ENCODE measurements at regions not wholly inside any gene's neighbourhood (a gene's known extent, or its start where the extent isn't known, plus 50 kb on each side); places are given as distances from the start of the nearest gene placed in this dataset.

DNA sequence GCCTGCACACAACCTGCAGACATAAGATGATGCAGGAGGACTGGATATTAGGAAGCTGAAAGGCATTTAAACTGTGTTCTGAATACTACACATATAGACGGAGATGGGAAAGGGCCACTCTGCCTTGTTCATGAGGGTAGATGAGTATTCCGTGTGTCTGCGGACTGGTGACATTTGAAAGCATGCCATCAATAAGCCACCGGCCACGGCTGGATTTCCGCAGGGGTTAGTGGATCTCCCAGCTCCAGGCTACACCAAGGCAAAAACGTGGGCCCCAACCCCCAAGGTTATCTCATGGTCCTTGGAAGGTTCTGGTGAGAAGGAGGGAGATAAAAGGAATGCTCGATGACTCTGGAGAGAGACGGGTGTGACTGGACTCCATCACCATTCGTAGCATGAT is 78.6 kb upstream of the THBS2 start:
- TF ChIP-seq EZH2phosphoT487 (IDR thresholded peaks at IDR 0.05; ENCODE audit: borderline replicate concordance) (no peak), ZFX (IDR thresholded peaks at IDR 0.05) (no peak), JUND (IDR thresholded peaks at IDR 0.05) (no peak)
- TF ChIP-seq, protein P1, sequence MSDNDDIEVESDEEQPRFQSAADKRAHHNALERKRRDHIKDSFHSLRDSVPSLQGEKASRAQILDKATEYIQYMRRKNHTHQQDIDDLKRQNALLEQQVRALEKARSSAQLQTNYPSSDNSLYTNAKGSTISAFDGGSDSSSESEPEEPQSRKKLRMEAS (IDR thresholded peaks at IDR 0.05): no peak
- Histone ChIP-seq H3K4me3 (replicated peaks in 1 of 2; ENCODE audit: low read depth in 1 of 2, low read length in 2 of 2) (no peak overlapping the region), H3K9ac (ENCODE audit: low read length) (no peak overlapping the region), H3K4me2 (ENCODE audit: low read length) (no peak overlapping the region), H3K4me1 (ENCODE audit: control insufficient read depth in 1 of 2, insufficient read depth in 2 of 2, low read length in 2 of 2) (no peaks in the 10 kb centered on the region), H3K36me3 (ENCODE audit: control insufficient read depth in 1 of 2, insufficient read depth in 2 of 2, low read length in 2 of 2) (no peaks in the 10 kb centered on the region), H4K20me1 (ENCODE audit: insufficient read depth) (no peaks in the 10 kb centered on the region), H2AFZ (ENCODE audit: low read depth, low read length, poor library complexity, severe bottlenecking) (no peak overlapping the region), H3K79me2 (ENCODE audit: insufficient read depth, low read length) (no peaks in the 10 kb centered on the region), H3K9me2 (ENCODE audit: insufficient read depth) (no peaks in the 10 kb centered on the region), H3K27ac (ENCODE audit: low read depth, low read length) (no peak overlapping the region), H3K27me3 (ENCODE audit: insufficient read depth, low read length) (no peaks in the 10 kb centered on the region), H3K9me3 (ENCODE audit: control insufficient read depth in 1 of 2, insufficient read depth in 1 of 2, low read depth in 1 of 2, low read length in 2 of 2) (no peaks in the 10 kb centered on the region)
- ChIA-PET CTCF (no interaction called here), POLR2A (no interaction called here), RAD21 (ENCODE audit: low non-redundant PET in 1 of 2, low total read pairs in 2 of 2, uncharacterized antibody in 2 of 2, unreplicated experiment in 2 of 2) (no interaction called here)
- ATAC-seq (no peak), DNase-seq (ENCODE audit: low read depth, low spot score) (no peak)
- intact Hi-C loops (cut with micrococcal nuclease): no loop called here
- BruUV-seq (replicated peaks): no TSS peak

DNA sequence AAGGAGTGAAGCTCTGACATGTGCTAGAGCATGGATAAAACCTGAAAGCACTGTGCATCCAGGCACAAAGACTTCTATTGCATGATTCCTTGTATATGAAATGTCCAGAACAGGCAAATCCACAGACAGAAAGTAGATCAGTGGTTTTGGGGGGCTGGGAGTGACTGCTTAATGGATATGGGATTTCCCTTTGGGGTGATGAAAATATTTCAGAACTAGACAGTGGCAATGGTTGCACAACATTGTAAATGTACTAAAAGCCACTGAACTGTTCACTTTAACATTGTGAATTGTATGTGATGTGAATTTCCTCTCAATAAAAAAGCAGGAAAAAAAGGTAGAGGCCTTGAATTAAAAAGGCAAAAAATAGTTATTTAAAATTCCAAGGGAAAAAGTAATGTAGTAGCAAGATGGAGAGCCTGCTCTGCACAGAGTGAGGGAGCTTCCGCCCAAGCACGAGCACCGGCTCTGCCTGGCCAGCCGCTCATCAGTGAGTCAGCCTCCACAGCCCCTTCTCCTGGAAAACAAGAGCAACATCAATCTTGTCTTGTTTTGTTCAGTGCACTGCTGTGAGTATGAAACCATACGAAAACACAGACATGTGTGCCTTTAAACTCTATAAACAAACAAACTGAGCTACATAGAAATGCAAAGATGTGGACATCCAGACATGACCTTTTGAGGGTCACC is 74.6 kb upstream of the THBS2 start:
- no TSS peak for BruUV-seq (replicated peaks)
- no peak overlapping the region for H3K4me3 ChIP-seq (replicated peaks in 1 of 2; ENCODE audit: low read depth in 1 of 2, low read length in 2 of 2)
- H3K9me2 ChIP-seq (ENCODE audit: insufficient read depth): no peaks in the 10 kb centered on the region
- H3K79me2 ChIP-seq (ENCODE audit: insufficient read depth, low read length): no peaks in the 10 kb centered on the region
- intact Hi-C loops (cut with micrococcal nuclease): no loop called here
- ChIA-PET POLR2A (no interaction called here), RAD21 (ENCODE audit: low non-redundant PET in 1 of 2, low total read pairs in 2 of 2, uncharacterized antibody in 2 of 2, unreplicated experiment in 2 of 2) (no interaction called here), CTCF (no interaction called here)
- DNase-seq (ENCODE audit: low read depth, low spot score) (no peak), ATAC-seq (no peak)
- H2AFZ ChIP-seq (ENCODE audit: low read depth, low read length, poor library complexity, severe bottlenecking): no peak overlapping the region
- H3K9me3 ChIP-seq (ENCODE audit: control insufficient read depth in 1 of 2, insufficient read depth in 1 of 2, low read depth in 1 of 2, low read length in 2 of 2): no peaks in the 10 kb centered on the region
- TF ChIP-seq JUND (IDR thresholded peaks at IDR 0.05) (no peak), FOSL1 (IDR thresholded peaks at IDR 0.05; ENCODE audit: low read depth) (0 out of 2 replicates have a peak, but pooled peaks have one; percentile 12)
- no peaks in the 10 kb centered on the region for H3K27me3 ChIP-seq (ENCODE audit: insufficient read depth, low read length)
- H3K36me3 ChIP-seq (ENCODE audit: control insufficient read depth in 1 of 2, insufficient read depth in 2 of 2, low read length in 2 of 2): no peaks in the 10 kb centered on the region
- no peak overlapping the region for H3K9ac ChIP-seq (ENCODE audit: low read length)
- no peaks in the 10 kb centered on the region for H3K4me1 ChIP-seq (ENCODE audit: control insufficient read depth in 1 of 2, insufficient read depth in 2 of 2, low read length in 2 of 2)
- no peak overlapping the region for H3K4me2 ChIP-seq (ENCODE audit: low read length)
- H3K27ac ChIP-seq (ENCODE audit: low read depth, low read length): no peak overlapping the region
- H4K20me1 ChIP-seq (ENCODE audit: insufficient read depth): no peaks in the 10 kb centered on the region
